ENCODE measurements at regions not wholly inside any gene's neighbourhood (a gene's known extent, or its start where the extent isn't known, plus 50 kb on each side); places are given as distances from the start of the nearest gene placed in this dataset.

GRCh38 chr18:39211461-39211860 is 1645.9 kb upstream of the CELF4 start:
- no peak for DNase-seq (ENCODE audit: low read depth, low spot score)
- Histone ChIP-seq H3K27me3 (ENCODE audit: control insufficient read depth in 2 of 2, insufficient read depth in 2 of 2, low read length in 2 of 2) (peaks cover 0 to 3% of the 10 kb centered on the region in 2 experiments), H3K4me2 (ENCODE audit: insufficient read depth, low read length) (no peak overlapping the region), H3K9me1 (replicated peaks; ENCODE audit: control insufficient read depth, extremely low read depth, insufficient read depth, low read length) (no peaks in the 10 kb centered on the region), H3K27ac (ENCODE audit: insufficient read depth, low read depth, low read length) (no peak overlapping the region), H3K9me3 (replicated peaks; ENCODE audit: control insufficient read depth, insufficient read depth, low read length) (no peaks in the 10 kb centered on the region), H3K4me1 (ENCODE audit: control insufficient read depth, extremely low read depth, insufficient read depth, low read length) (no peaks in the 10 kb centered on the region), H4K20me1 (replicated peaks; ENCODE audit: control insufficient read depth, extremely low read depth, insufficient read depth, low read length) (no peaks in the 10 kb centered on the region), H2AFZ (ENCODE audit: low read depth, low read length) (no peak overlapping the region), H3K4me3 (replicated peaks in 1 of 3; ENCODE audit: insufficient read depth in 1 of 3, low read depth in 1 of 3, low read length in 3 of 3) (no peak overlapping the region), H3K79me2 (ENCODE audit: control insufficient read depth, insufficient read depth, low read length) (no peaks in the 10 kb centered on the region), H3K36me3 (ENCODE audit: control insufficient read depth in 2 of 2, extremely low read depth in 1 of 2, insufficient read depth in 2 of 2, low read length in 2 of 2) (no peaks in the 10 kb centered on the region), H3K9ac (replicated peaks; ENCODE audit: extremely low read depth, insufficient read depth, low read length) (no peak overlapping the region)
- intact Hi-C loops (cut with micrococcal nuclease) (no loop called here), dilution Hi-C loops (cut with MboI; ENCODE audit: extremely low pct_ligation_motif_present, low sequenced_read_pairs) (no loop called here)
- POLR2A ChIA-PET = interaction anchor here (0.6 kb wide), 1 partner anchor 346 kb away, joined by 3 read pairs; no protein-coding TSS in a partner anchor
- CTCF ChIA-PET = no interaction called here
- no TSS peak for BruUV-seq (replicated peaks)
- FAIRE-seq = no peak
- TF ChIP-seq JUN (IDR thresholded peaks at IDR 0.05; ENCODE audit: borderline replicate concordance, insufficient read depth, insufficient read length, low read depth) (no peak), EZH2 (IDR thresholded peaks at IDR 0.05; ENCODE audit: borderline replicate concordance, low read depth, low read length, severe bottlenecking) (no peak), FOS (IDR thresholded peaks at IDR 0.05; ENCODE audit: borderline replicate concordance, insufficient read depth, low read length) (no peak), CTCF (IDR thresholded peaks at IDR 0.05; ENCODE audit: extremely low read depth in 1 of 2, insufficient read depth in 1 of 2, low read depth in 1 of 2, low read length in 2 of 2) (no peak), MYC (IDR thresholded peaks at IDR 0.05; ENCODE audit: low read depth, low read length) (no peak), GATA2 (IDR thresholded peaks at IDR 0.05; ENCODE audit: insufficient read depth, insufficient read length, low read depth, low read length) (no peak), MAX (IDR thresholded peaks at IDR 0.05; ENCODE audit: insufficient read depth, insufficient read length) (no peak), POLR2A (IDR thresholded peaks at IDR 0.05; ENCODE audit: low read depth, low read length) (no peak), POLR2AphosphoS5 (IDR thresholded peaks at IDR 0.05; ENCODE audit: insufficient read depth, low read depth, low read length) (no peak)

All from endothelial cell of umbilical vein (primary cell).